ENCODE measurements at regions not wholly inside any gene's neighbourhood (a gene's known extent, or its start where the extent isn't known, plus 50 kb on each side); places are given as distances from the start of the nearest gene placed in this dataset.

GRCh38 chr4:43992552-43992951, 456.1 kb downstream of the KCTD8 start:
- H3K4me3 ChIP-seq, result no peak overlapping the region
- H3K27ac ChIP-seq, result no peak overlapping the region
- FAIRE-seq (no peak), ATAC-seq (no peak), DNase-seq (no peak)
- no peaks in the 10 kb centered on the region for H3K9me3 ChIP-seq
- no peaks in the 10 kb centered on the region for H3K4me1 ChIP-seq
- intact Hi-C loops (cut with DNase I), result no loop called here
- no peaks in the 10 kb centered on the region for H3K27me3 ChIP-seq
- TF ChIP-seq, protein P1, sequence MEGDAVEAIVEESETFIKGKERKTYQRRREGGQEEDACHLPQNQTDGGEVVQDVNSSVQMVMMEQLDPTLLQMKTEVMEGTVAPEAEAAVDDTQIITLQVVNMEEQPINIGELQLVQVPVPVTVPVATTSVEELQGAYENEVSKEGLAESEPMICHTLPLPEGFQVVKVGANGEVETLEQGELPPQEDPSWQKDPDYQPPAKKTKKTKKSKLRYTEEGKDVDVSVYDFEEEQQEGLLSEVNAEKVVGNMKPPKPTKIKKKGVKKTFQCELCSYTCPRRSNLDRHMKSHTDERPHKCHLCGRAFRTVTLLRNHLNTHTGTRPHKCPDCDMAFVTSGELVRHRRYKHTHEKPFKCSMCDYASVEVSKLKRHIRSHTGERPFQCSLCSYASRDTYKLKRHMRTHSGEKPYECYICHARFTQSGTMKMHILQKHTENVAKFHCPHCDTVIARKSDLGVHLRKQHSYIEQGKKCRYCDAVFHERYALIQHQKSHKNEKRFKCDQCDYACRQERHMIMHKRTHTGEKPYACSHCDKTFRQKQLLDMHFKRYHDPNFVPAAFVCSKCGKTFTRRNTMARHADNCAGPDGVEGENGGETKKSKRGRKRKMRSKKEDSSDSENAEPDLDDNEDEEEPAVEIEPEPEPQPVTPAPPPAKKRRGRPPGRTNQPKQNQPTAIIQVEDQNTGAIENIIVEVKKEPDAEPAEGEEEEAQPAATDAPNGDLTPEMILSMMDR (IDR thresholded peaks at IDR 0.05), result no peak
- no peaks in the 10 kb centered on the region for H3K36me3 ChIP-seq
- 78 to 79% methylated on average over 3 of the region's 3 CpGs for WGBS, 2 donors

GRCh38 chr4:43993196-43993902, 455.3 kb downstream of the KCTD8 start:
- intact Hi-C loops (cut with DNase I), result no loop called here
- ATAC-seq (no peak), DNase-seq (no peak), FAIRE-seq (no peak)
- Histone ChIP-seq H3K27me3 (no peaks in the 10 kb centered on the region), H3K9me3 (no peaks in the 10 kb centered on the region), H3K27ac (no peak overlapping the region), H3K4me1 (no peaks in the 10 kb centered on the region), H3K4me3 (no peak overlapping the region), H3K36me3 (no peaks in the 10 kb centered on the region)
- WGBS, 2 donors, result 32 to 35% methylated on average over 2 of the region's 2 CpGs
- TF ChIP-seq, protein P1 (IDR thresholded peaks at IDR 0.05), result no peak

GRCh38 chr4:43999669-44000068, 448.9 kb downstream of the KCTD8 start:
- H3K4me1 ChIP-seq, result no peaks in the 10 kb centered on the region
- FAIRE-seq (no peak), ATAC-seq (peak in 2 of 4 donors; percentile 39 to 65), DNase-seq (no peak)
- intact Hi-C loops (cut with DNase I), result no loop called here
- no peak overlapping the region for H3K27ac ChIP-seq
- 15 to 21% methylated on average over 1 of the region's 1 CpG for WGBS, 2 donors
- no peaks in the 10 kb centered on the region for H3K36me3 ChIP-seq
- H3K4me3 ChIP-seq, result no peak overlapping the region
- H3K9me3 ChIP-seq, result no peaks in the 10 kb centered on the region
- H3K27me3 ChIP-seq, result no peaks in the 10 kb centered on the region
- TF ChIP-seq, protein P1 (IDR thresholded peaks at IDR 0.05), result no peak

- FAIRE-seq (no peak), ATAC-seq (no peak), DNase-seq (no peak)
- TF ChIP-seq, protein P1 (IDR thresholded peaks at IDR 0.05), result no peak
- Histone ChIP-seq H3K27me3 (no peaks in the 10 kb centered on the region), H3K27ac (no peak overlapping the region), H3K9me3 (no peaks in the 10 kb centered on the region), H3K4me1 (no peaks in the 10 kb centered on the region), H3K36me3 (no peaks in the 10 kb centered on the region), H3K4me3 (no peak overlapping the region)
- WGBS, 2 donors, result 76% methylated on average over 5 of the region's 5 CpGs
- intact Hi-C loops (cut with DNase I), result no loop called here
These were observed 446.2 kb downstream of the KCTD8 start for GRCh38 chr4:44002368-44002767.

DNA sequence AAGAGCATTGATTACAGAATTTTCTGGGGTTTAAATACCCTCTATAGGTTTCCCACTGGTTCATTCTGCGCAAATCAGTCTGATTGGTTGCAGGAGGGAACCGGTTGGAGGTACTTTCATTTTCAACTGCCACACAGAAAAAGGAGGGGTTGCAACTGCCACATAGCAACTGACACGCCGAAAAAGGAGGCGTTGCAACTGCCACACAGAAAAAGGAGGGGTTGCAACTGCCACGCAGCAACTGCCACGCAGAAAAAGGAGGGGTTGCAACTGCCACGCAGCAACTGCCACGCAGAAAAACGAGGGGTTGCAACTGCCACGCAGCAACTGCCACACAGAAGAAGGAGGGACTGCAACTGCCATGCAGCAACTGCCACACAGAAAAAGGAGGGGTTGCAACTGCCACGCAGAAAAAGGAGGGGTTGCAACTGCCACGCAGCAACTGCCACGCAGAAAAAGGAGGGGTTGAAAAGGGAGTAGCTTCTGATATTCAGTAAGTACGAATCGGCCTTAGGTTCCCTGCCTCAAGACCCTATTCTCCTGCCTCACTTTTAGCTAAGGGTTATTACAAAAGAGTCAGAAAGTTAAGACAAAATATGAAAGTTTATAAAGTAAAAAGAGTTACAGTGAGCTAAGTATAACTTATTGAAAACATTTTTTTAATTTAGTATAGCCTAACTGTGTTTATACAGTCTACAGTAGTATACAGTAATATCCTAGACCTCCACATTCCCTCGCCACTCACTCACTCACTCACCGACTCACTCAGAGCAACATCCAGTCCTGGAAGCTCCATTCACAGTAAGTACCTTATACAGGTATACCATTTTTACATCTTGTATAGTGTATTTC, 431.8 kb downstream of the KCTD8 start:
- Histone ChIP-seq H3K36me3 (no peaks in the 10 kb centered on the region), H3K27ac (no peak overlapping the region), H3K4me1 (no peaks in the 10 kb centered on the region), H3K27me3 (no peaks in the 10 kb centered on the region), H3K9me3 (no peaks in the 10 kb centered on the region), H3K4me3 (no peak overlapping the region)
- TF ChIP-seq, protein P1 (IDR thresholded peaks at IDR 0.05), result no peak
- intact Hi-C loops (cut with DNase I), result no loop called here
- 79 to 86% methylated on average over 12 to 18 of the region's 18 CpGs for WGBS, 2 donors
- DNase-seq (no peak), FAIRE-seq (no peak), ATAC-seq (no peak)

Measured in pancreas (tissue), 10 donors.